A549 (cell line): ENCODE measurements at regions not wholly inside any gene's neighbourhood (a gene's known extent, or its start where the extent isn't known, plus 50 kb on each side); places are given as distances from the start of the nearest gene placed in this dataset.

Source experiments
- CBX8 ChIP-seq: fragments of 200-600 bp; sonication (generic); IDR thresholded peaks from 2 replicates; pipeline ENCODE4 v1.6.1; 2016
- CTCF ChIP-seq: fragments of >200 bp; sonication (Bioruptor Twin); formaldehyde crosslinking; IDR thresholded peaks from 3 replicates; pipeline ENCODE4 v1.5.1; 2016
- ELK1 ChIP-seq: fragments of 150-350 bp; IDR thresholded peaks from 2 replicates; pipeline ENCODE4 v1.6.1; 2014; ENCODE audit warnings: low read depth, mild to moderate bottlenecking, low read length
- EP300 ChIP-seq, 2 experiments: fragments of >200 bp; sonication (Bioruptor Twin); formaldehyde crosslinking; IDR thresholded peaks; 2 replicates in 1 of 2; 3 replicates in 1 of 2; pipeline ENCODE4 v1.6.1; 2016 to 2017
- HMGXB4 ChIP-seq: fragments of 250-450 bp; sonication (Bioruptor Pico); IDR thresholded peaks from 2 replicates; pipeline ENCODE4 v1.5.0; 2021; ENCODE audit warnings: mild to moderate bottlenecking, moderate library complexity, borderline replicate concordance
- JUN ChIP-seq, 2 experiments: fragments of >200 bp; sonication (Bioruptor Twin); formaldehyde crosslinking; IDR thresholded peaks; 2 replicates in 1 of 2; 3 replicates in 1 of 2; pipeline ENCODE4 v1.6.1; 2016 to 2017
- MAFK ChIP-seq: fragments of 450-650 bp; IDR thresholded peaks from 2 replicates; pipeline ENCODE4 v1.6.1; 2014; ENCODE audit not compliant: partially characterized antibody
- PHF8 ChIP-seq: fragments of 200-600 bp; sonication (generic); IDR thresholded peaks from 2 replicates; pipeline ENCODE4 v1.6.1; 2016; ENCODE audit warnings: low read depth, mild to moderate bottlenecking, antibody characterized with exemption, moderate library complexity, borderline replicate concordance
- POLR2A ChIP-seq: IDR thresholded peaks from 2 replicates; pipeline ENCODE4 v1.6.1; 2012; ENCODE audit warnings: mild to moderate bottlenecking, low read length
- RNF2 ChIP-seq: fragments of 200-600 bp; sonication (generic); IDR thresholded peaks from 2 replicates; pipeline ENCODE4 v1.6.1; 2016; ENCODE audit warnings: low read depth, mild to moderate bottlenecking, antibody characterized with exemption, moderate library complexity, borderline replicate concordance
- TF ChIP-seq, protein P1 (sequence below): IDR thresholded peaks from 2 replicates; pipeline ENCODE4 v1.6.1; 2012
- TF ChIP-seq, protein P2 (sequence below): fragments of 200-600 bp; sonication (generic); IDR thresholded peaks from 2 replicates; pipeline ENCODE4 v1.6.1; 2016; ENCODE audit warnings: antibody characterized with exemption, mild to moderate bottlenecking, moderate library complexity
- TF ChIP-seq, protein P3 (sequence below): fragments of 450-650 bp; IDR thresholded peaks from 2 replicates; pipeline ENCODE4 v1.6.1; 2014; ENCODE audit warnings: antibody characterized with exemption
- TF ChIP-seq, protein P4 (sequence below): IDR thresholded peaks from 2 replicates; pipeline ENCODE4 v1.6.1; 2012

DNA sequence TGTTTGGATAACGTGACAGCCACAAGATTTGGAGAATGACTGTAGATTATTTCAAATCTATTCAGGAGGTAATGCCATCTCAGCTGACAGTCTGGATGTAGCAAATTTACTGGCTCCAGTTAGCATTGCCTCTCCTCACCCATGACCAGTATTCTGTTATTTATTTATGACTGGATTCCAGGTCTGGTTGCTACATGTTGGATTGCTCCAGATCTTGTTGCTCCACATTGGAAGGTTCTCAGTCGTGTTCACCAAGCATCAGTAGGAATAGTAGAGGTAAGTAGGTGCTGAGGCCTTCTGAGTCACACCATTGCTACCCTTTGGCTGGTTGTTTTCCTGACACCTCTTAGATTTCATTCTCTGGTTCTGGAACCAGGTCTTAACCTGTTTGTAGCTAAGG lies 69.5 kb upstream of the ELOVL5 start:
- no peak for TF ChIP-seq POLR2A
- no peak for TF ChIP-seq ELK1
- TF ChIP-seq HMGXB4 = no peak
- TF ChIP-seq, protein P1, sequence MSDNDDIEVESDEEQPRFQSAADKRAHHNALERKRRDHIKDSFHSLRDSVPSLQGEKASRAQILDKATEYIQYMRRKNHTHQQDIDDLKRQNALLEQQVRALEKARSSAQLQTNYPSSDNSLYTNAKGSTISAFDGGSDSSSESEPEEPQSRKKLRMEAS = no peak
- no peak for TF ChIP-seq MAFK
- TF ChIP-seq CTCF = no peak
- TF ChIP-seq PHF8 = no peak
- no peak for TF ChIP-seq JUN (IDR thresholded peaks at IDR 0.05)
- TF ChIP-seq RNF2 = no peak
- TF ChIP-seq EP300 (IDR thresholded peaks at IDR 0.05) = no peak
- TF ChIP-seq, protein P2, sequence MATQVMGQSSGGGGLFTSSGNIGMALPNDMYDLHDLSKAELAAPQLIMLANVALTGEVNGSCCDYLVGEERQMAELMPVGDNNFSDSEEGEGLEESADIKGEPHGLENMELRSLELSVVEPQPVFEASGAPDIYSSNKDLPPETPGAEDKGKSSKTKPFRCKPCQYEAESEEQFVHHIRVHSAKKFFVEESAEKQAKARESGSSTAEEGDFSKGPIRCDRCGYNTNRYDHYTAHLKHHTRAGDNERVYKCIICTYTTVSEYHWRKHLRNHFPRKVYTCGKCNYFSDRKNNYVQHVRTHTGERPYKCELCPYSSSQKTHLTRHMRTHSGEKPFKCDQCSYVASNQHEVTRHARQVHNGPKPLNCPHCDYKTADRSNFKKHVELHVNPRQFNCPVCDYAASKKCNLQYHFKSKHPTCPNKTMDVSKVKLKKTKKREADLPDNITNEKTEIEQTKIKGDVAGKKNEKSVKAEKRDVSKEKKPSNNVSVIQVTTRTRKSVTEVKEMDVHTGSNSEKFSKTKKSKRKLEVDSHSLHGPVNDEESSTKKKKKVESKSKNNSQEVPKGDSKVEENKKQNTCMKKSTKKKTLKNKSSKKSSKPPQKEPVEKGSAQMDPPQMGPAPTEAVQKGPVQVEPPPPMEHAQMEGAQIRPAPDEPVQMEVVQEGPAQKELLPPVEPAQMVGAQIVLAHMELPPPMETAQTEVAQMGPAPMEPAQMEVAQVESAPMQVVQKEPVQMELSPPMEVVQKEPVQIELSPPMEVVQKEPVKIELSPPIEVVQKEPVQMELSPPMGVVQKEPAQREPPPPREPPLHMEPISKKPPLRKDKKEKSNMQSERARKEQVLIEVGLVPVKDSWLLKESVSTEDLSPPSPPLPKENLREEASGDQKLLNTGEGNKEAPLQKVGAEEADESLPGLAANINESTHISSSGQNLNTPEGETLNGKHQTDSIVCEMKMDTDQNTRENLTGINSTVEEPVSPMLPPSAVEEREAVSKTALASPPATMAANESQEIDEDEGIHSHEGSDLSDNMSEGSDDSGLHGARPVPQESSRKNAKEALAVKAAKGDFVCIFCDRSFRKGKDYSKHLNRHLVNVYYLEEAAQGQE = no peak
- TF ChIP-seq, protein P3, sequence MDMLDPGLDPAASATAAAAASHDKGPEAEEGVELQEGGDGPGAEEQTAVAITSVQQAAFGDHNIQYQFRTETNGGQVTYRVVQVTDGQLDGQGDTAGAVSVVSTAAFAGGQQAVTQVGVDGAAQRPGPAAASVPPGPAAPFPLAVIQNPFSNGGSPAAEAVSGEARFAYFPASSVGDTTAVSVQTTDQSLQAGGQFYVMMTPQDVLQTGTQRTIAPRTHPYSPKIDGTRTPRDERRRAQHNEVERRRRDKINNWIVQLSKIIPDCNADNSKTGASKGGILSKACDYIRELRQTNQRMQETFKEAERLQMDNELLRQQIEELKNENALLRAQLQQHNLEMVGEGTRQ = no peak
- no peak for TF ChIP-seq CBX8
- TF ChIP-seq, protein P4, sequence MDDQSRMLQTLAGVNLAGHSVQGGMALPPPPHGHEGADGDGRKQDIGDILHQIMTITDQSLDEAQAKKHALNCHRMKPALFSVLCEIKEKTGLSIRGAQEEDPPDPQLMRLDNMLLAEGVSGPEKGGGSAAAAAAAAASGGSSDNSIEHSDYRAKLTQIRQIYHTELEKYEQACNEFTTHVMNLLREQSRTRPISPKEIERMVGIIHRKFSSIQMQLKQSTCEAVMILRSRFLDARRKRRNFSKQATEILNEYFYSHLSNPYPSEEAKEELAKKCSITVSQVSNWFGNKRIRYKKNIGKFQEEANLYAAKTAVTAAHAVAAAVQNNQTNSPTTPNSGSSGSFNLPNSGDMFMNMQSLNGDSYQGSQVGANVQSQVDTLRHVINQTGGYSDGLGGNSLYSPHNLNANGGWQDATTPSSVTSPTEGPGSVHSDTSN = no peak
